GM12878 (cell line): ENCODE measurements at regions not wholly inside any gene's neighbourhood (a gene's known extent, or its start where the extent isn't known, plus 50 kb on each side); places are given as distances from the start of the nearest gene placed in this dataset.

ENCODE experiments used
- ATAC-seq: fragments of 200-7000 bp; cut with Tn5 transposase; 3 replicates; pipeline ENCODE4 v1.9.1; 2020; ENCODE audit warnings: mild to moderate bottlenecking, moderate library complexity
- BruUV-seq: library from RNA; stranded (reverse); fragments of 400-500 nt; replicated peaks from 2 replicates; lab custom pipeline; 2021; lab: Mats Ljungman, UMichigan
- CTCF ChIA-PET: fragments of 300-600 bp; sonication (Branson Sonifier 250); formaldehyde crosslinking; extraction: SDS; loops from one replicate; lab custom pipeline; 2021; ENCODE audit warnings: inconsistent platforms; lab: Yijun Ruan, JAX
- POLR2A ChIA-PET: fragments of 350-600 bp; formaldehyde crosslinking; extraction: SDS; loops from one replicate; lab custom pipeline; 2021; ENCODE audit warnings: inconsistent platforms; lab: Charles Lee
- RAD21 ChIA-PET: fragments of 300-600 bp; sonication (Branson Sonifier 250); formaldehyde crosslinking; loops from one replicate; lab custom pipeline; 2023; ENCODE audit warnings: antibody characterized with exemption; ENCODE audit not compliant: unreplicated experiment; lab: Charles Lee
- SMC1A ChIA-PET: fragments of 300-600 bp; sonication (Branson Sonifier 250); formaldehyde crosslinking; loops from one replicate; lab custom pipeline; 2023; ENCODE audit not compliant: unreplicated experiment, uncharacterized antibody; lab: Charles Lee
- DNase-seq: peaks from one replicate; pipeline ENCODE4 v3.0.0-alpha.2; 2011; ENCODE audit warnings: low read depth, low spot score
- FAIRE-seq: peaks from 3 replicates; lab custom pipeline; 2011; peaks lifted over from hg19 to GRCh38; lab: Jason Lieb, UNC
- H2AFZ ChIP-seq: 2 replicates; pipeline ENCODE4 v1.6.0; 2011; ENCODE audit warnings: low read depth, low read length, control low read depth; ENCODE audit not compliant: control insufficient read depth
- H3K27ac ChIP-seq: 2 replicates; pipeline ENCODE4 v1.5.1; 2011; ENCODE audit warnings: control low read depth; ENCODE audit not compliant: control insufficient read depth, insufficient read depth
- H3K27me3 ChIP-seq, 2 experiments: replicated peaks in 1 of 2; 2 replicates each; pipeline versions ENCODE4 v1.6.0 to v1.6.1; 2011; ENCODE audit warnings: low read length in 1 of 2; ENCODE audit not compliant: control insufficient read depth in 2 of 2, insufficient read depth in 2 of 2
- H3K36me3 ChIP-seq, 2 experiments: 2 replicates each; pipeline ENCODE4 v1.5.1; 2011; ENCODE audit warnings: low read length in 1 of 2; ENCODE audit not compliant: control insufficient read depth in 2 of 2, insufficient read depth in 2 of 2
- H3K4me1 ChIP-seq: 2 replicates; pipeline ENCODE4 v1.6.1; 2011; ENCODE audit warnings: mild to moderate bottlenecking, low read length, moderate library complexity, mixed read lengths; ENCODE audit not compliant: control insufficient read depth, insufficient read depth
- H3K4me2 ChIP-seq: 2 replicates; pipeline ENCODE4 v1.6.0; 2011; ENCODE audit warnings: control low read depth; ENCODE audit not compliant: control insufficient read depth, insufficient read depth
- H3K4me3 ChIP-seq: fragments of 200-600 bp; sonication (generic); 2 replicates; pipeline ENCODE4 v1.5.1; 2016
- H3K79me2 ChIP-seq: 2 replicates; pipeline ENCODE4 v1.6.0; 2011; ENCODE audit warnings: low read length; ENCODE audit not compliant: control insufficient read depth, insufficient read depth
- H3K9ac ChIP-seq: 2 replicates; pipeline ENCODE4 v1.8.0; 2011; ENCODE audit warnings: low read length, control low read depth, mixed read lengths; ENCODE audit not compliant: control insufficient read depth, insufficient read depth
- H3K9me3 ChIP-seq: replicated peaks from 3 replicates; pipeline ENCODE4 v1.5.1; 2011; ENCODE audit warnings: mild to moderate bottlenecking, low read length; ENCODE audit not compliant: control insufficient read depth, insufficient read depth
- H4K20me1 ChIP-seq: 2 replicates; pipeline ENCODE4 v1.6.0; 2011; ENCODE audit not compliant: control insufficient read depth, insufficient read depth
- FOS ChIP-seq: IDR thresholded peaks from 3 replicates; pipeline ENCODE4 v1.6.1; 2011; ENCODE audit warnings: borderline replicate concordance; ENCODE audit not compliant: insufficient read length; ENCODE audit errors: extremely low read depth
- NFIC ChIP-seq: IDR thresholded peaks from 2 replicates; pipeline ENCODE4 v1.6.1; 2012; ENCODE audit warnings: low read depth, mild to moderate bottlenecking, inconsistent platforms, low read length, moderate library complexity
- POU2F2 ChIP-seq: IDR thresholded peaks from 3 replicates; pipeline ENCODE4 v1.6.1; 2011; ENCODE audit warnings: low read depth, mild to moderate bottlenecking, low read length, borderline replicate concordance
- RAD21 ChIP-seq: IDR thresholded peaks from 2 replicates; pipeline ENCODE4 v1.6.1; 2011; ENCODE audit warnings: mild to moderate bottlenecking, low read depth, low read length, moderate library complexity; ENCODE audit not compliant: insufficient read depth
- RB1 ChIP-seq: fragments of 450-650 bp; formaldehyde crosslinking; IDR thresholded peaks from 2 replicates; pipeline ENCODE4 v1.6.1; 2017; ENCODE audit warnings: mild to moderate bottlenecking, borderline replicate concordance
- SIX5 ChIP-seq: IDR thresholded peaks from 2 replicates; pipeline ENCODE4 v1.6.1; 2011; ENCODE audit warnings: mild to moderate bottlenecking, low read depth, low read length, moderate library complexity; ENCODE audit not compliant: severe bottlenecking
- SRF ChIP-seq, 2 experiments: IDR thresholded peaks; 2 replicates each; pipeline ENCODE4 v1.6.1; 2011; ENCODE audit warnings: low read depth in 2 of 2, low read length in 2 of 2, mild to moderate bottlenecking in 1 of 2, moderate library complexity in 1 of 2
- ZSCAN29 ChIP-seq: fragments of 450-650 bp; IDR thresholded peaks from 2 replicates; pipeline ENCODE4 v1.6.1; 2017; ENCODE audit warnings: mild to moderate bottlenecking, moderate library complexity
- WGBS: methylation state at CpG from one replicate; pipeline ENCODE4 v1.1.6; 2016; ENCODE audit warnings: low lambda C conversion rate; ENCODE audit not compliant: insufficient replicate concordance, insufficient coverage; ENCODE audit errors: missing lambda C conversion rate; 5-methylcytosine and 5-hydroxymethylcytosine counted together
- in situ Hi-C: fragments of 300-500 bp; cut with MboI; formaldehyde crosslinking; loops from 9 replicates; pipeline ENCODE4 v1.14.3; 2018; ENCODE audit warnings: mixed read lengths
- intact Hi-C: fragments of 100-400 bp; cut with micrococcal nuclease; formaldehyde crosslinking; loops from one replicate; pipeline ENCODE4 v1.14.2; 2022; ENCODE audit not compliant: unreplicated experiment
- TF ChIP-seq, protein P1 (sequence below): IDR thresholded peaks from 2 replicates; pipeline ENCODE4 v1.6.1; 2011; ENCODE audit warnings: mild to moderate bottlenecking, low read depth, low read length, moderate library complexity; ENCODE audit not compliant: insufficient replicate concordance
- TF ChIP-seq, protein P2 (sequence below): IDR thresholded peaks from 2 replicates; pipeline ENCODE4 v1.6.1; 2012; ENCODE audit warnings: low read depth, low read length, improper control_type of control experiment
- TF ChIP-seq, protein P3 (sequence below): fragments of 450-650 bp; IDR thresholded peaks from 2 replicates; pipeline ENCODE4 v1.6.1; 2016; ENCODE audit warnings: mild to moderate bottlenecking, moderate library complexity, borderline replicate concordance

DNA sequence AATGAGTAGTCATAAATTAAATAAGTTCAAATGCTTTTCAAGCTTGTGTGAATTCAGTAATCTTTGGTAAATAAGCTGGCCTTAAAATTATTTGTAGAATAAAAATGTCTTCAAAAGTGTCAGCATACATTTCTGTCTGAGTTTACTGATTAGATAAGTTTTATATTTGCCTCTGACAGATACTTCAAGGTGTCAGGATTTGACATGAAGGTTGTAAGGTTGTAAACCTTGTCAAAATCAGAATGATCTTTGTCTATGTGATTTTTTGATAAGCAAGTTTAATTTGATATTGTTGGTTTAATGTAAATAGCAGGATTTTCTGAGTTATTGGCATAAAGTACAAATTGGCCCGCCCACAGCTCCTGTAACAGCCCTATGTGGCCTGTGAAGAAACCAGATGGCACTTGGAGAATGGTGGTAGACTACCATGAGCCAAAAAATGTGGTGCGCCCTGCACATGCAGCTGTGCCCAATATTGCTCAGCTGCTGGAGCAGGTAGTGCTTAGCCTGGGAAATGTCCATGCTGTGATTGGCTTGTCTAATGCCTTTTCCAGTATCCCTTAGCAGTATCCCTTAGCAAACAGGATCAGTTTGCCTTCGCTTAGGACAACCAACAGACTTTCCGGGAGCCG lies 188.0 kb upstream of the SPHKAP start:
- in situ Hi-C loops, result no loop called here
- no peaks in the 10 kb centered on the region for H4K20me1 ChIP-seq
- no peaks in the 10 kb centered on the region for H3K79me2 ChIP-seq
- no peak for TF ChIP-seq NFIC
- no peak for TF ChIP-seq SRF (IDR thresholded peaks at IDR 0.05; ENCODE audit: low read depth in 2 of 2, low read length in 2 of 2)
- no peak for TF ChIP-seq RB1
- TF ChIP-seq SIX5, result no peak
- TF ChIP-seq, protein P1, sequence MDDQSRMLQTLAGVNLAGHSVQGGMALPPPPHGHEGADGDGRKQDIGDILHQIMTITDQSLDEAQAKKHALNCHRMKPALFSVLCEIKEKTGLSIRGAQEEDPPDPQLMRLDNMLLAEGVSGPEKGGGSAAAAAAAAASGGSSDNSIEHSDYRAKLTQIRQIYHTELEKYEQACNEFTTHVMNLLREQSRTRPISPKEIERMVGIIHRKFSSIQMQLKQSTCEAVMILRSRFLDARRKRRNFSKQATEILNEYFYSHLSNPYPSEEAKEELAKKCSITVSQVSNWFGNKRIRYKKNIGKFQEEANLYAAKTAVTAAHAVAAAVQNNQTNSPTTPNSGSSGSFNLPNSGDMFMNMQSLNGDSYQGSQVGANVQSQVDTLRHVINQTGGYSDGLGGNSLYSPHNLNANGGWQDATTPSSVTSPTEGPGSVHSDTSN, result no peak
- TF ChIP-seq FOS, result no peak
- TF ChIP-seq RAD21, result no peak
- no peak for TF ChIP-seq POU2F2
- no peak for TF ChIP-seq ZSCAN29
- TF ChIP-seq, protein P2, sequence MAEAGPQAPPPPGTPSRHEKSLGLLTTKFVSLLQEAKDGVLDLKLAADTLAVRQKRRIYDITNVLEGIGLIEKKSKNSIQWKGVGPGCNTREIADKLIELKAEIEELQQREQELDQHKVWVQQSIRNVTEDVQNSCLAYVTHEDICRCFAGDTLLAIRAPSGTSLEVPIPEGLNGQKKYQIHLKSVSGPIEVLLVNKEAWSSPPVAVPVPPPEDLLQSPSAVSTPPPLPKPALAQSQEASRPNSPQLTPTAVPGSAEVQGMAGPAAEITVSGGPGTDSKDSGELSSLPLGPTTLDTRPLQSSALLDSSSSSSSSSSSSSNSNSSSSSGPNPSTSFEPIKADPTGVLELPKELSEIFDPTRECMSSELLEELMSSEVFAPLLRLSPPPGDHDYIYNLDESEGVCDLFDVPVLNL, result no peak
- TF ChIP-seq, protein P3, sequence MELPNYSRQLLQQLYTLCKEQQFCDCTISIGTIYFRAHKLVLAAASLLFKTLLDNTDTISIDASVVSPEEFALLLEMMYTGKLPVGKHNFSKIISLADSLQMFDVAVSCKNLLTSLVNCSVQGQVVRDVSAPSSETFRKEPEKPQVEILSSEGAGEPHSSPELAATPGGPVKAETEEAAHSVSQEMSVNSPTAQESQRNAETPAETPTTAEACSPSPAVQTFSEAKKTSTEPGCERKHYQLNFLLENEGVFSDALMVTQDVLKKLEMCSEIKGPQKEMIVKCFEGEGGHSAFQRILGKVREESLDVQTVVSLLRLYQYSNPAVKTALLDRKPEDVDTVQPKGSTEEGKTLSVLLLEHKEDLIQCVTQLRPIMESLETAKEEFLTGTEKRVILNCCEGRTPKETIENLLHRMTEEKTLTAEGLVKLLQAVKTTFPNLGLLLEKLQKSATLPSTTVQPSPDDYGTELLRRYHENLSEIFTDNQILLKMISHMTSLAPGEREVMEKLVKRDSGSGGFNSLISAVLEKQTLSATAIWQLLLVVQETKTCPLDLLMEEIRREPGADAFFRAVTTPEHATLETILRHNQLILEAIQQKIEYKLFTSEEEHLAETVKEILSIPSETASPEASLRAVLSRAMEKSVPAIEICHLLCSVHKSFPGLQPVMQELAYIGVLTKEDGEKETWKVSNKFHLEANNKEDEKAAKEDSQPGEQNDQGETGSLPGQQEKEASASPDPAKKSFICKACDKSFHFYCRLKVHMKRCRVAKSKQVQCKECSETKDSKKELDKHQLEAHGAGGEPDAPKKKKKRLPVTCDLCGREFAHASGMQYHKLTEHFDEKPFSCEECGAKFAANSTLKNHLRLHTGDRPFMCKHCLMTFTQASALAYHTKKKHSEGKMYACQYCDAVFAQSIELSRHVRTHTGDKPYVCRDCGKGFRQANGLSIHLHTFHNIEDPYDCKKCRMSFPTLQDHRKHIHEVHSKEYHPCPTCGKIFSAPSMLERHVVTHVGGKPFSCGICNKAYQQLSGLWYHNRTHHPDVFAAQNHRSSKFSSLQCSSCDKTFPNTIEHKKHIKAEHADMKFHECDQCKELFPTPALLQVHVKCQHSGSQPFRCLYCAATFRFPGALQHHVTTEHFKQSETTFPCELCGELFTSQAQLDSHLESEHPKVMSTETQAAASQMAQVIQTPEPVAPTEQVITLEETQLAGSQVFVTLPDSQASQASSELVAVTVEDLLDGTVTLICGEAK, result no peak
- intact Hi-C loops, result no loop called here
- no peak for DNase-seq
- no peak for FAIRE-seq
- no peaks in the 10 kb centered on the region for H3K9me3 ChIP-seq
- RAD21 ChIA-PET, result no interaction called here
- no peak overlapping the region for H3K4me3 ChIP-seq
- no peak overlapping the region for H2AFZ ChIP-seq
- SMC1A ChIA-PET, result no interaction called here
- no peak for ATAC-seq
- H3K9ac ChIP-seq, result no peak overlapping the region
- 67% methylated on average over 5 of the region's 5 CpGs for WGBS
- no TSS peak for BruUV-seq
- CTCF ChIA-PET, result no interaction called here
- H3K4me1 ChIP-seq, result no peaks in the 10 kb centered on the region
- H3K4me2 ChIP-seq, result no peak overlapping the region
- no peak overlapping the region for H3K27ac ChIP-seq
- H3K36me3 ChIP-seq, result no peaks in the 10 kb centered on the region
- no peaks in the 10 kb centered on the region for H3K27me3 ChIP-seq
- POLR2A ChIA-PET, result no interaction called here
